ENCODE measurements at regions not wholly inside any gene's neighbourhood (a gene's known extent, or its start where the extent isn't known, plus 50 kb on each side); places are given as distances from the start of the nearest gene placed in this dataset.
A peak's percentile ranks its signal among the peaks of the same experiment; 100 is the strongest.

GRCh38 chr22:49078076-49078710 is 749.5 kb downstream of the BRD1 start:
- DNase-seq, result no peak

- no peak for DNase-seq
Observed at GRCh38 chr22:49077586-49077985, 750.1 kb downstream of the BRD1 start.

- DNase-seq, result no peak
Observed at GRCh38 chr22:49077036-49077393, 750.7 kb downstream of the BRD1 start.

- DNase-seq, result no peak
Observed at GRCh38 chr22:49076300-49077035, 751.2 kb downstream of the BRD1 start.

DNA sequence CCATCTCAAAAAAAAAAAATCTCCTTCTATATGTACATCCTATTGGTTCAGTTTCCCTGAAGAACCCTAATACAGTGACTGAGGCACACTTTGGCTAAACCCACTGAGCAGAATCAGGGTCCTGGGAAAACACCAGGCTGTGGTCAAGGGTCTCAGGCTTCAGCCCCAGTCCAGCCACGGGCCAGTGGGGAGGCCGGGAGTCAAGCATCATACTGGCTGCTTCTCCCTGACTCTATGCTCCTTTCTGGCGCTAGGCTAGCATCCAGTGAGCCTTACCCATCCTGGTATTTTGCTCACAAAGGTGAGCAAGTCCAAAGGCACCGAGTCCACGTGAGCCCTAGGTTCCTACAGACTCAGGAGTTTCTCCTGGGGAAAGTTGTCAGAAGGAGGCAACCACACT is 752.5 kb downstream of the BRD1 start:
- no peak for DNase-seq

DNA sequence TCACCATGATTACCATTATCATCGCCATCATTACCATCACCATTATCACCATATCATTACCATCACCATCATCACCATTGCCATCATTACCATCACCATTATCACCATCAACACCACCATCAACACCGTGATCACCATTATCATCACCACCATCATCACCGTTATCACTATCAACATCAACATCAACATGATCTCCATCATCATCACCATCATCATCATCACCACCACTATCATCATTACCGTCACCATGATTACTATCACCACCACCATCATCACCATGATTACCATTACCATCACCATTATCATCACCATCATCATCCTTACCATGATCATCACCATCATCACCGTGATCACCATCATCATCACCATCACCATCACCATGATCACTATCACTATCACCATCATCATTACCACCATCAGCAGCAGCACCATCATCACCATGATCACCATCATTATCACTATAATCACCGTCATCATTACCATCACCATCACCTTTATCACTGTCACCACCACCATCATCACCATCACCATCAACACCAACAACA is 753.7 kb downstream of the BRD1 start:
- DNase-seq, result no peak

- no peak for DNase-seq
Observed at GRCh38 chr22:49072996-49073645, 754.6 kb downstream of the BRD1 start.

DNA sequence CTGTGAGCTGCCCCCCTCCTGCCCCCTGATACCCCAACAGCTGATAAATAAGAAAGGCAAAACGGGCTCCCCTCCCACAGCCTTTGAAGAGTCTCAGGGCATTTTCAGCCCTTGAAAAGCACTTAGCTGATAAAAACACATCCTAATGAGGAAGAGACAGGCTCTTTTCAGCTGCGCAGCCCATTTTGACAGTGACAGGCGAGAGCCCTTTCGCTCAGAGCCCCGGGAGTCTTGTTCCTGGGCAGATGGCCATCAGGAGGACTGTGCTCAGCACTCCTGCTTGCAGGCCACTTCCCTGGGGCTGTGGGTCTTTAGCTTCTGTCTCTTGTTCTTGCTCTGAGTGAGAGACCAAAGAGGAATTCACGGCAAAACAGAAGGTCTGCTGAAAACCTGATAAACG is 757.2 kb downstream of the BRD1 start:
- DNase-seq, result no peak

- no peak for DNase-seq
Observed at GRCh38 chr22:49068861-49069500, 758.7 kb downstream of the BRD1 start.

GRCh38 chr22:49067504-49067903 is 760.2 kb downstream of the BRD1 start:
- DNase-seq, result no peak

GRCh38 chr22:49066619-49067018 is 761.1 kb downstream of the BRD1 start:
- DNase-seq, result no peak

- no peak for DNase-seq
Observed at GRCh38 chr22:49064836-49065235, 762.8 kb downstream of the BRD1 start.

DNA sequence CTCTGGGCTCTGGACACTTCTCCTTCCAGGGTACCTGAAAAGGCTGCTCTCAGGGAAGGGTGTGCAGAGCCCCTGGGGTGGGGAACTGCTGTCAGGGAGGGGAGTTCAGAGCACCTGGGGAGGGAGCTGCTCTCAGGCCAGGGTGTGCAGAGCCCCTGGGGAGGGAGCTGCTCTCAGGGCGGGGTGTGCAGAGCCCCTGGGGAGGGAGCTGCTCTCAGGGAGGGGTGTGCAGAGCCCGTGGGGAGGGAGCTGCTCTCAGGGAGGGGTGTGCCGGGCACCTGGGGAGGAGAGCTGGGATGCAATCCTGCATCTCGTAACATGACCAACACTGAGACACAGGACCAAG is 764.2 kb downstream of the BRD1 start:
- DNase-seq, result no peak

DNA sequence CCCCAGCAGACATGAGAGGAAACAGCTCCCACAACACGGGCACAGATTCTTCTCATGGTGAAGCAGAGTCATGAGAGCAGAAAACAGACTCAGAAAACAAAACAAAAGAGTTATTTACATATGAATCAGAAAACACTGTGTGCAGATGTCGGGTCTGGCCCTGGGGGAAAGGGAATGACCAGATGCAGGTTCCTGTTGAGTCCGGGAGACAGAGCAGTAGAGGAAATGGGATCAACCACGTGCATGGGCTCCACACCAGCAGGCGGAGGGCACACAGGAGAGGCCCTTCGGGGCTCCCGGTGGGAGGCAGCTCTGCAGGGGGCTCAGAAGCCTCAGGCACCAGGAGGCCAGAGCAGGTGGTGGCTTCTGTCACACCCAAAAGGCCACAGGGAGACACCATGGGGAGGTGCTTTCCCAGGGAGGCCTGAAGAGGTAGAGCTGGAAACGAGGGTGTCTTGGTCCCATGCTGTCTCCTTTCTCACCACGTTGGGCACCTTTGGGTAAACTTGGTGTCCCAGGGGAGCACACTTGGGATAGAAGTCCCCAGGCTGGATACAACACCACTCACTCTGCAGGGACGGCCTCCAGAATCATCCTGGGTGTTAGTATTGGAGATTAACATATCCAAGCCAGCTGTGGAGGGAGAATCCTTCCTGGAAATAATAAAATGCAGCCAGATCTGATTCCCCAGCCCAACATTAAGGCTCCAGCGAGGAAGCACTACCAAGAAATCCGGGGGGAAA is 764.7 kb downstream of the BRD1 start:
- no peak for DNase-seq

- no peak for DNase-seq
Observed at GRCh38 chr22:49062155-49062801, 765.4 kb downstream of the BRD1 start.

DNA sequence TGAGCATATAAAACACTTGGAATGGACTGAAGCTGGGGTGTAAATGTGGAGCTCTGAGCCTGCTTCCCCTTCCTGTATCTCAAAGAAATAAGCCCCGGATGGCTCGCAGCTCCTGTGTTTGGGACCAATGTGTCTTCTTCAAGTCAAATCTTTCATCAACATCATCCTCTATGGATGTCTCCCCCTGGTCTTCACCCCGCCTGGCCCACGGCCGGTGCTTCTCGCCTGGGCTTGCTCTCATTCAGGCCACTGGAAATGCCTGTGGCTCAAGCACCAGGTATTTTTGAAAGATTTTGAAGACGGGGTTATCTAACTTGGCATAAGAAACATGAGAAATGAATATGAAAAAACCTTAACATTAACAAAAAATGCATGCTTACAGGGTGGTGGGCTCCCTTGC is 769.8 kb downstream of the BRD1 start:
- no peak for DNase-seq

- no peak for DNase-seq
Observed at GRCh38 chr22:49056301-49056700, 771.4 kb downstream of the BRD1 start.

- DNase-seq, result no peak
Observed at GRCh38 chr22:49055406-49055805, 772.3 kb downstream of the BRD1 start.

- DNase-seq, result peak; percentile 27
Observed at GRCh38 chr22:49053578-49053977, 774.1 kb downstream of the BRD1 start.

DNA sequence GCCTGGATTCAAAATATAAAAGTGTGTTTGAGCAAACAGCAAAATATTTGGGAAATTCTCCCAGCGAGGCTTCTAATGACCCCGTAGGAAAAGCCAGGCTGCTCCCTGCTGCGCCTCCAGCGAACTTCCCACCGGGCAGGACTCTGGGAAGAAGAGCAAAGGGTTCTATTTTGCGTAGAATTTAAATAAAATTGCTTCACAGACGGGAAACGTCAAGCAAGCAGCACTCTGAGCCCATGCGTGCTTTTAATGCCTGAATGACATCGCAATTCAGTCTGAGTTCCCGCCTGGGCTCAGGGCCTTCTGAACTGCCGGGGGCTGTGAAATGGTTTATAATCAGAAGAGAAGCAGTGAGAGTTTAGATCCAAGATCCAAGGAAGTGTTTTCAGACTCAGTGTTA is 775.1 kb downstream of the BRD1 start:
- no peak for DNase-seq

DNA sequence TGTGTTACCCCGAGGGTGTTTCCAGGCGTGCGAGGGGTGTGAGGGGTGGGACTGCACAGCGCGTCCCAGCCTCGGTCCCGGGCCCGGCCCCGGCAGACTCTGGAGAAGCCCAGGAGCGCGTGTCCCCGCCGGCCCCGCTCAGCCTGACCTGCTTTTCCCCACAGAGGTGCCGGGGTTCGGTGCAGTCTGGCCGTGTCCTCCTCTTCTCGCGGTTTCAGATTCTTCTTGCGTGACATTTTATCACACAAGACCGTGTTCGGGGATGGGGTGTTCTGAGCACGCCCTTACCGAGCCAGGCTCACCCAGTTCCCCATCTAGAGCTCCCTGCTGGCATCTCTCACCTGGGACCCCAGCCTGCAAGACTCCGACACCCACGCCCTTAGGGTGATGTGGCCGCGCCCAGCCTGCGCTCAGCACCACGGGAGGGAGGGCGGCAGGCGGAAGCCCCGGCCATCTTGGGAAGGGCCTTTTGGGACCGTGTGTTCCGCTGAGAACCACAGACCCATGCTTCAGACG is 775.6 kb downstream of the BRD1 start:
- peak; percentile 56 for DNase-seq

DNA sequence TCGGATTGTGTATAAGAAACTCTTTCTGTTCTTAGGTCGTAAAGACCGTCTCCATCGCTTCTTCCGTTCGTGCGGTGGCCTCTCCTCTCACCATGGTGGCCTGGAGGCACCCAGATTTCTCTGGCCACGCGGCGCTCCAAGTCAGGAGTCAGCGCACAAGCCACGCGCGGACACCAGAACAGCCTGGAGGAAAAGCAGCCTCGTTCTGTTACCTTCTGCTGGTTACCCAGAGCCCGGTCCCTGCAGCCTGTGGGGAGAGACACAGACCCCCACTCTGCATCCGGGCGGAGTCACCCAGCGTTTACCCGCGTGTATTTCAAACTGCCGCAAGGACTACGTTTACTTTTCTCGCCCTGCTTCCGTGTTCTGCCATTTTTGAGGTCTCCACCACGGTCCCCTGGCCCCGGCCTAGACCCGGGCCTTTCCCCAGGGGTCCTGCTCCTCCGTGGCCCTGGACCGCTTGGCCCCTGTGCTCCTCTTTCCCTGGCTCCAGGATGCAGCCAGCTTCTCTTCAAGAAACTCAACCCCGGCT is 776.1 kb downstream of the BRD1 start:
- no peak for DNase-seq
